Endothelial cell of umbilical vein (primary cell): ENCODE measurements at regions not wholly inside any gene's neighbourhood (a gene's known extent, or its start where the extent isn't known, plus 50 kb on each side); places are given as distances from the start of the nearest gene placed in this dataset.

Source experiments
- BruUV-seq: library from RNA; stranded (reverse); fragments of 400-500 nt; replicated peaks from 2 replicates; lab custom pipeline; 2021; lab: Mats Ljungman, UMichigan
- CTCF ChIA-PET: fragments of 300-600, 350-600 bp; sonication (Branson Sonifier 250); formaldehyde crosslinking; loops from one replicate; lab custom pipeline; 2021; ENCODE audit warnings: antibody characterized with exemption, inconsistent platforms; lab: Charles Lee
- POLR2A ChIA-PET: fragments of 300-600, 350-600 bp; sonication (Branson Sonifier 250); formaldehyde crosslinking; loops from one replicate; lab custom pipeline; 2021; ENCODE audit warnings: antibody characterized with exemption, inconsistent platforms; lab: Charles Lee
- DNase-seq: peaks from one replicate; pipeline ENCODE4 v3.0.0-alpha.2; 2011; ENCODE audit warnings: low read depth, low spot score
- FAIRE-seq: peaks from 2 replicates; lab custom pipeline; 2011; peaks lifted over from hg19 to GRCh38; lab: Jason Lieb, UNC
- H2AFZ ChIP-seq: 2 replicates; pipeline ENCODE4 v1.6.0; 2012; ENCODE audit warnings: low read depth, low read length, control low read depth, inconsistent platforms
- H3K27ac ChIP-seq: 2 replicates; pipeline ENCODE4 v1.5.1; 2011; ENCODE audit warnings: low read depth, mild to moderate bottlenecking, control low read depth, low read length, moderate library complexity; ENCODE audit not compliant: insufficient read depth
- H3K27me3 ChIP-seq, 2 experiments: 2 replicates each; pipeline versions ENCODE4 v1.6.0 to v1.6.1; 2011; ENCODE audit warnings: low read length in 2 of 2, mixed read lengths in 1 of 2; ENCODE audit not compliant: control insufficient read depth in 2 of 2, insufficient read depth in 2 of 2
- H3K36me3 ChIP-seq, 2 experiments: 2 replicates in 1 of 2; 3 replicates in 1 of 2; pipeline ENCODE4 v1.5.1; 2011; ENCODE audit warnings: low read length in 2 of 2, mild to moderate bottlenecking in 1 of 2, moderate library complexity in 1 of 2; ENCODE audit not compliant: control insufficient read depth in 2 of 2, insufficient read depth in 2 of 2; ENCODE audit errors: extremely low read depth in 1 of 2
- H3K4me1 ChIP-seq: 3 replicates; pipeline ENCODE4 v1.5.1; 2011; ENCODE audit warnings: mild to moderate bottlenecking, low read length; ENCODE audit not compliant: control insufficient read depth, insufficient read depth; ENCODE audit errors: extremely low read depth
- H3K4me2 ChIP-seq: 2 replicates; pipeline ENCODE4 v1.6.1; 2011; ENCODE audit warnings: low read length, control low read depth, mixed read lengths; ENCODE audit not compliant: insufficient read depth
- H3K4me3 ChIP-seq, 3 experiments: fragments of 200-600 bp in 1 of 3; sonication (generic), shearing (Covaris generic) in 1 of 3; replicated peaks in 1 of 3; 2 replicates each; pipeline ENCODE4 v1.5.1; 2011 to 2016; ENCODE audit warnings: control low read depth in 3 of 3, low read length in 3 of 3, mild to moderate bottlenecking in 2 of 3, inconsistent platforms in 1 of 3, low read depth in 1 of 3, moderate library complexity in 1 of 3; ENCODE audit not compliant: insufficient read depth in 1 of 3
- H3K79me2 ChIP-seq: 2 replicates; pipeline ENCODE4 v1.6.0; 2012; ENCODE audit warnings: low read length, inconsistent platforms; ENCODE audit not compliant: control insufficient read depth, insufficient read depth
- H3K9ac ChIP-seq: replicated peaks from 2 replicates; pipeline ENCODE3; 2011; ENCODE audit warnings: low read length, control low read depth; ENCODE audit not compliant: insufficient read depth; ENCODE audit errors: extremely low read depth
- H3K9me1 ChIP-seq: replicated peaks from 3 replicates; pipeline ENCODE4 v1.6.0; 2011; ENCODE audit warnings: mild to moderate bottlenecking, low read length; ENCODE audit not compliant: control insufficient read depth, insufficient read depth; ENCODE audit errors: extremely low read depth
- H3K9me3 ChIP-seq: replicated peaks from 2 replicates; pipeline ENCODE4 v1.5.1; 2012; ENCODE audit warnings: low read length, inconsistent platforms; ENCODE audit not compliant: control insufficient read depth, insufficient read depth
- H4K20me1 ChIP-seq: replicated peaks from 2 replicates; pipeline ENCODE3; 2011; ENCODE audit warnings: mild to moderate bottlenecking, low read length; ENCODE audit not compliant: control insufficient read depth, insufficient read depth; ENCODE audit errors: extremely low read depth
- CTCF ChIP-seq, 2 donors: IDR thresholded peaks; 1 replicate in 1 of 2; 2 replicates in 1 of 2; pipeline ENCODE4 v1.5.1; 2011; ENCODE audit warnings: low read length in 2 of 2, mild to moderate bottlenecking in 2 of 2, moderate library complexity in 2 of 2, control low read depth in 1 of 2, inconsistent platforms in 1 of 2, low read depth in 1 of 2; ENCODE audit not compliant: insufficient read depth in 1 of 2; ENCODE audit errors: extremely low read depth in 1 of 2
- EZH2 ChIP-seq: IDR thresholded peaks from 2 replicates; pipeline ENCODE4 v1.6.1; 2012; ENCODE audit warnings: borderline replicate concordance, low read depth, mild to moderate bottlenecking, moderate library complexity, low read length, inconsistent platforms; ENCODE audit not compliant: severe bottlenecking
- FOS ChIP-seq: IDR thresholded peaks from 2 replicates; pipeline ENCODE4 v1.6.1; 2011; ENCODE audit warnings: mild to moderate bottlenecking, low read length, moderate library complexity, borderline replicate concordance; ENCODE audit not compliant: insufficient read depth
- GATA2 ChIP-seq: IDR thresholded peaks from 2 replicates; pipeline ENCODE4 v1.7.0; 2011; ENCODE audit warnings: low read depth, mild to moderate bottlenecking, moderate library complexity, mixed read lengths, low read length; ENCODE audit not compliant: insufficient read length, insufficient read depth
- JUN ChIP-seq: IDR thresholded peaks from 2 replicates; pipeline ENCODE4 v1.6.1; 2011; ENCODE audit warnings: borderline replicate concordance, low read depth; ENCODE audit not compliant: insufficient read length, insufficient read depth
- MAX ChIP-seq: IDR thresholded peaks from 2 replicates; pipeline ENCODE4 v1.6.1; 2011; ENCODE audit not compliant: insufficient read depth, insufficient read length
- MYC ChIP-seq: IDR thresholded peaks from one replicate; pipeline ENCODE4 v1.6.1; 2011; ENCODE audit warnings: mild to moderate bottlenecking, low read depth, low read length
- POLR2A ChIP-seq: IDR thresholded peaks from 2 replicates; pipeline ENCODE4 v1.6.1; 2012; ENCODE audit warnings: low read depth, mild to moderate bottlenecking, control low read depth, low read length
- POLR2AphosphoS5 ChIP-seq: IDR thresholded peaks from 2 replicates; pipeline ENCODE4 v1.6.1; 2012; ENCODE audit warnings: low read depth, mild to moderate bottlenecking, control low read depth, low read length, moderate library complexity; ENCODE audit not compliant: insufficient read depth
- dilution Hi-C: fragments of 300-500 bp; cut with MboI; formaldehyde crosslinking; loops from one replicate; pipeline ENCODE4 v1.15.0; 2019; ENCODE audit warnings: low sequenced_read_pairs; ENCODE audit not compliant: extremely low pct_ligation_motif_present
- intact Hi-C: fragments of 100-400 bp; cut with micrococcal nuclease; formaldehyde crosslinking; loops from one replicate; pipeline ENCODE4 v1.10.0; 2022

DNA sequence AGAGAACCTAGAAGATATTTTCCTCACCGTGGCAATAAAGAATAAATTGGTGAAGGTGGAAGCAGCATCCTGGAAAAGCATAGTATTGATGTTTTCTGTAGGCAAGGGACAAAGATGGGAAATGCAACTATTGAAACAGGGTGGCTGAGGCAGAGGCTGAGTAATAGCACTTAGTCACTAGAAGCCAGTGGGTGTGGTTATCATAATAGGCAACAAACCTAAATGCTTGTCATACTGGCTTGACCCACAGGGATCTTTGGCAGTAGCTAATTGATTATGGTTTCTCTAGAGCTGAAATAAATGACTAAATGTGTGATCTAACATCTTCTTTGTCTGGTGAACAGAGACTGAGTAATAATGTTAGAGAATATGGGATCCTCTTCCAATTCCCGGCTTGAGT lies 353.6 kb upstream of the RPS6KA3 start:
- CTCF ChIA-PET, result no interaction called here

More for the DNA sequence above, 353.6 kb upstream of the RPS6KA3 start:
- Histone ChIP-seq H3K9ac (no peak overlapping the region), H3K9me3 (no peaks in the 10 kb centered on the region), H4K20me1 (no peaks in the 10 kb centered on the region), H3K4me1 (no peaks in the 10 kb centered on the region), H3K27ac (no peak overlapping the region), H2AFZ (no peak overlapping the region), H3K4me3 (no peak overlapping the region), H3K4me2 (no peak overlapping the region), H3K27me3 (no peaks in the 10 kb centered on the region), H3K9me1 (no peaks in the 10 kb centered on the region), H3K36me3 (no peaks in the 10 kb centered on the region), H3K79me2 (no peaks in the 10 kb centered on the region)
- POLR2A ChIA-PET, result no interaction called here
- dilution Hi-C loops, result no loop called here
- no peak for DNase-seq
- TF ChIP-seq FOS (no peak), CTCF (IDR thresholded peaks at IDR 0.05; ENCODE audit: extremely low read depth in 1 of 2, insufficient read depth in 1 of 2, low read depth in 1 of 2, low read length in 2 of 2) (no peak), POLR2AphosphoS5 (no peak), EZH2 (no peak), JUN (no peak), MYC (no peak), POLR2A (no peak), GATA2 (no peak), MAX (no peak)
- no TSS peak for BruUV-seq
- no peak for FAIRE-seq
- intact Hi-C loops, result no loop called here
